HT-29 (cell line): ENCODE measurements at regions not wholly inside any gene's neighbourhood (a gene's known extent, or its start where the extent isn't known, plus 50 kb on each side); places are given as distances from the start of the nearest gene placed in this dataset. TPM values are rescaled to one million over a fixed set of nuclear protein-coding genes. Genes with fewer than 3 reads are reported as not detected.

Experiments
- DNase-seq: peaks from one replicate; pipeline ENCODE4 v3.0.0-alpha.2; 2015; ENCODE audit warnings: low spot score
- small RNA-seq: library from RNA; depleted of rRNA; stranded (forward); fragments of <200 nt; gene quantifications from one replicate; pipeline ENCODE3, GENCODE V24; 2014

DNA sequence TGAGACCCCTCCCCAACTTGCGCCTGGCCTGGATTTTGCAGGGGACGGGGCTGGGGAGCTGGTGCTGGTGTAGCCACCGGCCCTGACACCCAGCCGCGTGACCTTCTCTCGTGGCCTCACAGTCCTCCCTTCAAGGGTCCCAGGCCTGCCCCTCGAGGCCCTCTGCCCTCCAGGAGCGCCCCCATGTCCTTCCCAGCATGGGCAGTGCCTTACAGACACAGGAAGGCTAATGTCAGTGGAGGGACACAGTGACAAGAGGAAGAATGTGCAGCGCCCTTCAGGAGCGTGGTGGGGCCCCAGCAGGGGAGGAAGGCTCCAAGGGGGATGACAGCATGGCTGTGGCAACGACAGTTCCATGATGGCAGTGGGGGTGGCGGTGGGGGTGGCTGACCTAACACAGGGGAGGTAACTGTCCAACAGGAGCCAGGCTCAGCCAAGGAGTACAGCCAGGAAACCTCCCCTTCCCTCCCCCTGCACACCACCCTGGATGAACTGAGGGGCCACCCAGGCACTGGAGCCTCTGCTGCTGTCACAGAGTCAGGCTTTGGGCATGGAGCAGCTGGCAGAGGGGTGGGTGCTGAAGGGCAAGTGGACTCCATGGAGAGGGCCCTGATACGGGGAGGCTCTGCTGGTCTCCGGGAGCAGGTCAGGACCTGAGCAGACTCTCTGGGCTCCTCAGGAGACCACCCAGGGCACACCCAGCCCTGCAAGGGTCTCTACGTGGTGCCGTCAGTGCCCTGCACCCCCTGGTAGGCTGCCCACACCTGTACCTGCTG is 76.0 kb upstream of the RET start:
- no peak for DNase-seq

DNA sequence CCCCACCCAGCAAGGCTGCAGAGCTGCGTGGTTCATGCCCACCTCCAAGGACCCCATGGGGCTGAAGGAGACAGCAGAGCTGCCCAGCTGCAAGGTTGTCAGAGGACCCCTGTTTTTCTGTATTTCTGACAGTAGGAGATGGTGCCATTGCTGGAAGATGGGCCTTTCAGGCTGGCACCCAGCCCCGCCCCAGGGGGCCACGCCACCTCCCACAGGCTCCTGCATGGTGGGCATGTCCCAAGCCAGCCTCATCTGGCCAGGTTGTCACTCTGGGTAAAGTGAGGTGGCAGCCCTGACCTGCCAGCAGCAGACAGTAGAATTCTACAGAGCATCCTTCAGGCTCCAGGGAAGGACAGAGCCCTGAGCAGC is 75.5 kb upstream of the RET start:
- no peak for DNase-seq

DNA sequence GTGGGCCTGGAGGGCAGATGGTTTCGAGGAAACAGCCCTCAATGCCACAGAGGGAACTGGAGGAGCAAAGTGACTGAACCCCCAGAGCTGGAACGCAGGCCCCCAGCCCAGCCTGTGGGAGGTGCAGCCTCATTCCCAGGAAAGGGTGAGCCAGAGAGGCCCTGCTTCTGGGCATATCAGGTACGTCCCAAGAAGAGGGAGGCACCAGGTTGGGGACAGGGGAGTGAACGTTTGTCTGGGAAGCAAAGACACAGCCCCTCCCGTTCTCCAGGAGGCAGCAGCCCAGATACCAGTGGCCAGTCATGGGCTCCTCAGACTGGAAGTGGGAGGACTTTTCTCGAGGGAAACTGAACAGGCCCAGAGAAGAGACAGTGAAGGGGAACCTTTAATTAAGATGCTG is 74.3 kb upstream of the RET start:
- DNase-seq = no peak

DNA sequence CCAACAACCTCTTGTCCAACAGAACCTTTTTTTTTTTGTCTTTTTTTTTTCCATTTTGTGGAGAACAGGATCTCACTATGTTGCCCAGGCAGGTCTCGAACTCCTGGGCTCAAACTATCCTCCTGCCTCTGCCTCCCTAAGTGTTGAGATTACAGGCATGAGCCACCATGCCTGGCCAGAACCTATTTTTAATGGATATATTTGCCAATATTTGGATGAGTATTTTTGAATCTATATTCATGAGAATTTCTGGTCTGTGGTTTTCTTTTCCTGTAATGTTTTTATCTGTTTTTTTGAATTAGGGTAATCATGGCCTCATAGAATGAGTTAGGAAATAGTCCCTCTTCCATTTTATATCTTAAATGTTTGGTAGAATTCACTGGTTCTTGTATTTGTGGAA is 70.4 kb upstream of the RET start:
- no peak for DNase-seq

DNA sequence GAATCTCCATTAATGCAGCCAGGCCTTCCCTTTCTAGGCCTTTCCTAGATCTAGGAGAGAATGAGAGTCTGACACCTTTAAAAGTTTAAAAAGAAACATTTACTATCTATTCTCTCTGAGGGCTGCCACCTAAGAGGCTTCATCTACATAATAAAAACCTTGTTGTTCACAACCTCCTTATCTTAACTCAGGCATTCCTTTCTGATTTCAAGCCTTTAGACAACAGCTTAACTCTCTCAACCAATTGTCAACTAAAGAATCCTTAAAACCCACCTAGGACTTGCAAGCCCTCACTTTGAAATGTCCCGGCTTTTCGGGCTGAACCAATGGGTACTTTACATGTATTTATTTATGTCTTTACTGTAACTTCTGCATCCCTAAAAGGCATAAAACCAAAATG is 64.3 kb upstream of the RET start:
- DNase-seq = no peak

DNA sequence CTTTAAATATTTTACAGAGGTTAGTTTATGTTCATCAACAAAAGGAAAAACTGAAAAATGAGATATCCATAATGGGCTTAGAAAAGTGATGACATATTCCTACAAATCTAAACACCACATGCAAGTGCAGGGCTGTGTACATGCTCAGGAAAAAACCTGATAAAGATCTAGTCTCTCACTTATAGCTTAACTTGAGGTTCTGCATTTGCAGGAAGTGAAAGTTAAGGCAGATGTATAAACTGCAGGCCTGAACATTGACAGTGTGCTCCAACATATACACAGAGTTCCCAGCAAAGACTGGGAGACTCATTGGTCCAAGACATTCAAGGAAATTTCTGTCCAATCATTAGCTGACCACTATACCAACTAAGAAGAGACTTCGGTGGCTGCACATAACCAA is 63.8 kb upstream of the RET start:
- DNase-seq = no peak

DNA sequence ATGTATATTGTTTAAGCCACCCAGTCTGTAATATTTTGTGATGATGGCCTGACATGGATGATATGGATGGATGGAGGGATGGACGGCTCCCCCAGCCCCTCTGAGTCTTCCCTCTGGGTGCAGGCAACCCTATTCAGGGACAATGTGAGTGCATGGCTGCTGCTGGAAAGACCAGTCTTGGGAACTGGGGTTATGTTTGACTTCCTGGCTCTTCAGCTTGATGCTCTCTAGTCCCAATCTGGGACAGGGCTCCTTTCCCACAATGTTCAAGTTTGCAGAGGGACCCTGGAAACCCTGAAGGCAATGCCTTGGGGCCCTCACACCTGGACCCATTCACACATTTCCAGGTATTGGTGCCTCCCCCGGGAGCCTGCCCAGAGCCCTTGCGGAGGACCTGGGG is 52.3 kb upstream of the RET start:
- no peak for DNase-seq

DNA sequence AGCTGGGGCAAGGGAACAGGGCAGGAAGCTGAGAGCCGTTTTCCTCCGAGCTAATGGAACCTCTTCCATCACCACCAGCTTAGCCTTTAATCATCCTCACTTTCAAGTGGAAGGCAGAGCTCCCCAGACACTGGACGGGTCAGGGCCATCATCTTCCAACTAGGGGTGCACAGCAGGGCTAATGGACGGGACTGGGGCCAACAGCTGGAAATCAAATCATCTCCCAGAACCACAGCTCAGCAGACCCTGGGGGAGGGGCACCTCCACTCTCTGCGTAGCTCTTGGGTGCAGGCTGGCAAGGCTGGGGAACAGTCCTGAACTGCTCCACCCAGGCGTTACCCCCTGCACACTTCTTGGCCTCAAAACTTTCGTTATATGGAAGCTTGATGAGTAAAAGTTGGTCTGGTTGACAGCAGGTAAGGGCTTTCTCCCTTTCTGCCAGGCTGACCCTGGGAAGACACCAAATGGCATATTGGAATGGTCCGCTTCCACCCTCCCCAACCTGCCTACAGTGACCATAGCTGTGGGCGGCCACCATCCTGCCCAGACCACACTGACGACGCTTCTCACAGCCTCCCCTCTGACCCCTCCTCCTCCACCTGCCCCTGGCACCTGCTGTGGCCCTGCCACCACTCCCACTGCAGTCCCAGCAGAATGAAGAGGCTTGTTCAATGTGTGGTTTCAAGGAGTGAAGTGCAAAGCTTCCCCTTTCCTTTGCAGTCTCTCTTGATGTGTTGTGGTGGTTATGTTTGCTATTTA is 51.7 kb upstream of the RET start:
- no peak for DNase-seq

DNA sequence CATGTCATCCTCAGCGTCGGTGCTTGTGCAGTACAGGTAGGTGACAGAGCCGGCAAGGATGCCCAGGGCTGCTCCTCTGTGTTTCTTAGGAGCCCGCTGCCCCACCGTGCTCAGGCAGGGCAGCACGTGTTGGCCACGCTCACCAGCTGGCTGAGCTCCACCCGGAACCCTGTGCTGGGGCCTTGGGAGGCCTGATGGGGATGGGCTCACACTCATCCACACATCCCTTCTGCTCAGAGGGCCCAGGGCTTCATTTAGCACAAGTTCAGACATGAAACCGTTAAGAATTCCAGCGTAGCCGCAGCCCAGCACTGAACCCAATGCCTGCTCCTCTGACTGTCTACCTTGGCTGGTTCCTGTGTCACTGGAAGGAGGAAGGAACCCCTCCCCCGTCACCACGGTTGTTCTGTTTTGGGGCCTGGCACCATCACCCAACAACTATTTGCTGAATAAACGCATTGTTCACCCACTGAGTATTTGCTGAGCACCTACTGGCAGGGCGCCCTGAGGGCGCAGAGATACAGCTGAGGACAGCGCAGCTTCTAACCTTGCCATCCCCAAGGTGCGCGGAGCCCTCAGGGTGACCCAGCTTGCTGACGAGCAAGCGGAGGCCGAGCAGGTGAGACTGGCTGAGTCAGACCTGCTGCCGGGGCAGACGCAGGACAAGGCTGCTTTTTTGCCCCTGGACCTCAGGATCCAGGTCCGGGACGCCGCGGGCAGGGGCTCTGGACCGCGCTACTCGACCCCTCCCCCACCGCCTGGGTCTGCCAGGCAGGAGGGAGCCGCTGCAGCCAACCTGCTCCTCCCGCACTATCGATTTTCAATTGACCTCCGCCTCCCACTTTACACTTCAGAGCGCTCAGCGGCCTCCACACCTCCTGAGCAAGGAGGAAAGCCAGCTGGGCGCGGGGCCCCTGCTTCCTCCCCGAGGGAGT is 50.6 kb upstream of the RET start:
- no peak for DNase-seq

Small RNA genes in the stretch of these regions (small RNA-seq; reads per million reads assigned to genes)
- not detected for gene MIR5100
